ENCODE measurements at regions not wholly inside any gene's neighbourhood (a gene's known extent, or its start where the extent isn't known, plus 50 kb on each side); places are given as distances from the start of the nearest gene placed in this dataset.

- H3K27me3 ChIP-seq (ENCODE audit: control insufficient read depth in 2 of 2, insufficient read depth in 2 of 2, low read length in 2 of 2) = no peaks in the 10 kb centered on the region
- no peaks in the 10 kb centered on the region for H3K36me3 ChIP-seq (ENCODE audit: control insufficient read depth, insufficient read depth, low read length)
- in situ Hi-C loops (cut with MboI) = no loop called here
- no peaks in the 10 kb centered on the region for H3K9me1 ChIP-seq (ENCODE audit: control insufficient read depth, insufficient read depth, low read length)
- no peaks in the 10 kb centered on the region for H3K9me3 ChIP-seq (replicated peaks; ENCODE audit: control insufficient read depth, insufficient read depth, low read depth, low read length)
- H3K4me3 ChIP-seq = no peak overlapping the region
- H3K4me1 ChIP-seq (replicated peaks in 1 of 2; ENCODE audit: control insufficient read depth in 2 of 2, insufficient read depth in 2 of 2, low read length in 2 of 2) = no peaks in the 10 kb centered on the region
- no peak overlapping the region for H3K9ac ChIP-seq (ENCODE audit: insufficient read depth in 1 of 2, low read depth in 2 of 2, low read length in 2 of 2)
- DNase-seq (ENCODE audit: extremely low read depth in 1 of 4, low spot score in 3 of 4) (no peak), FAIRE-seq (no peak), ATAC-seq (no peak)
- H3K27ac ChIP-seq (ENCODE audit: extremely low read depth, low read depth, low read length) = no peak overlapping the region
- H3K4me2 ChIP-seq (ENCODE audit: insufficient read depth, low read length) = no peak overlapping the region
- no peaks in the 10 kb centered on the region for H3K79me2 ChIP-seq (ENCODE audit: control insufficient read depth, insufficient read depth, low read length)
- H4K20me1 ChIP-seq (replicated peaks; ENCODE audit: control insufficient read depth, insufficient read depth, low read length) = no peaks in the 10 kb centered on the region
- H2AFZ ChIP-seq (ENCODE audit: low read depth, low read length) = no peak overlapping the region
- POLR2A ChIA-PET = no interaction called here
- BruUV-seq (replicated peaks) = no TSS peak
- 0% methylated on average over 3 of the region's 3 CpGs for WGBS (ENCODE audit: insufficient coverage, low coverage, missing lambda C conversion rate)
- CTCF ChIA-PET (ENCODE audit: low intra/inter-chr PET ratio) = no interaction called here
- intact Hi-C loops (cut with micrococcal nuclease) = no loop called here
- TF ChIP-seq MNT (conservative IDR thresholded peaks at IDR 0.05) (no peak), MEF2D (tag; conservative IDR thresholded peaks at IDR 0.05; ENCODE audit: low read depth) (no peak), EHMT2 (IDR thresholded peaks at IDR 0.05) (no peak), TGIF2 (CRISPR knock-in tag; IDR thresholded peaks at IDR 0.05) (no peak), CREBBP (IDR thresholded peaks at IDR 0.05; ENCODE audit: low read depth, low read length) (no peak), CHD4 (IDR thresholded peaks at IDR 0.05; ENCODE audit: insufficient read depth, insufficient replicate concordance, low read depth, low read length, poor library complexity, severe bottlenecking) (no peak), ZNF696 (CRISPR knock-in tag; conservative IDR thresholded peaks at IDR 0.05) (no peak), SRSF9 (IDR thresholded peaks at IDR 0.05; ENCODE audit: borderline replicate concordance, low read depth, low read length) (no peak), TARDBP (IDR thresholded peaks at IDR 0.05) (no peak), SAFB2 (IDR thresholded peaks at IDR 0.05; ENCODE audit: borderline replicate concordance, low read depth, low read length, severe bottlenecking) (no peak)
- TF ChIP-seq, protein P1, sequence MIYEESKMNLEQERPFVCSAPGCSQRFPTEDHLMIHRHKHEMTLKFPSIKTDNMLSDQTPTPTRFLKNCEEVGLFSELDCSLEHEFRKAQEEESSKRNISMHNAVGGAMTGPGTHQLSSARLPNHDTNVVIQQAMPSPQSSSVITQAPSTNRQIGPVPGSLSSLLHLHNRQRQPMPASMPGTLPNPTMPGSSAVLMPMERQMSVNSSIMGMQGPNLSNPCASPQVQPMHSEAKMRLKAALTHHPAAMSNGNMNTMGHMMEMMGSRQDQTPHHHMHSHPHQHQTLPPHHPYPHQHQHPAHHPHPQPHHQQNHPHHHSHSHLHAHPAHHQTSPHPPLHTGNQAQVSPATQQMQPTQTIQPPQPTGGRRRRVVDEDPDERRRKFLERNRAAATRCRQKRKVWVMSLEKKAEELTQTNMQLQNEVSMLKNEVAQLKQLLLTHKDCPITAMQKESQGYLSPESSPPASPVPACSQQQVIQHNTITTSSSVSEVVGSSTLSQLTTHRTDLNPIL (CRISPR knock-in tag; IDR thresholded peaks at IDR 0.05) = no peak
Measured at GRCh38 chr18:54033052-54033451, 191.4 kb downstream of the MBD2 start.

All from K562 (cell line).